B cell (primary cell): ENCODE measurements at regions not wholly inside any gene's neighbourhood (a gene's known extent, or its start where the extent isn't known, plus 50 kb on each side); places are given as distances from the start of the nearest gene placed in this dataset.

Experiments
- ATAC-seq: fragments of 200-7000 bp; cut with Tn5 transposase; one replicate; pipeline ENCODE4 v1.10.0; 2021; ENCODE audit warnings: low read depth, mild to moderate bottlenecking, moderate number of reproducible peaks, moderate library complexity
- CTCF ChIA-PET: fragments of 350-600 bp; sonication (Branson Sonifier 250); formaldehyde crosslinking; loops from one replicate; lab custom pipeline; 2021; ENCODE audit warnings: antibody characterized with exemption, inconsistent platforms; lab: Charles Lee
- POLR2A ChIA-PET: fragments of 350-600 bp; sonication (Branson Sonifier 250); formaldehyde crosslinking; loops from one replicate; lab custom pipeline; 2021; ENCODE audit warnings: antibody characterized with exemption; lab: Charles Lee
- DNase-seq: peaks from one replicate; pipeline ENCODE4 v3.0.0; 2013
- H2AFZ ChIP-seq: 2 replicates; pipeline ENCODE4 v1.6.1; 2012; ENCODE audit warnings: mild to moderate bottlenecking, low read depth, low read length; ENCODE audit not compliant: insufficient read depth, poor library complexity, severe bottlenecking
- H3K27ac ChIP-seq, 2 donors: 1 replicate in 1 of 2; 2 replicates in 1 of 2; pipeline ENCODE4 v1.5.1; 2012 to 2013; ENCODE audit warnings: low read length in 2 of 2, mild to moderate bottlenecking in 2 of 2, moderate library complexity in 1 of 2
- H3K27me3 ChIP-seq, 4 experiments: fragments of 200-600 bp in 1 of 4; sonication (generic) in 1 of 4; replicated peaks in 1 of 4; 1 replicate in 2 of 4; 2 replicates in 2 of 4; pipeline versions ENCODE4 v1.6.1 to v1.7.0; 2013 to 2016; ENCODE audit warnings: low read length in 3 of 4, mild to moderate bottlenecking in 2 of 4, mixed read lengths in 1 of 4, moderate library complexity in 1 of 4; ENCODE audit not compliant: insufficient read depth in 4 of 4, control insufficient read depth in 3 of 4; ENCODE audit errors: control extremely low read depth in 1 of 4
- H3K36me3 ChIP-seq, 2 experiments: replicated peaks in 1 of 2; 1 replicate in 1 of 2; 2 replicates in 1 of 2; pipeline versions ENCODE4 v1.6.1 to v1.7.1; 2013; ENCODE audit warnings: low read length in 1 of 2; ENCODE audit not compliant: insufficient read depth in 2 of 2, control insufficient read depth in 1 of 2; ENCODE audit errors: control extremely low read depth in 1 of 2, extremely low read depth in 1 of 2
- H3K4me1 ChIP-seq, 2 donors: fragments of 200-600 bp in 1 of 2; sonication (generic) in 1 of 2; 1 replicate in 1 of 2; 2 replicates in 1 of 2; pipeline versions ENCODE4 v1.5.1 to v1.6.1; 2013 to 2017; ENCODE audit warnings: low read length in 2 of 2; ENCODE audit not compliant: control insufficient read depth in 2 of 2, insufficient read depth in 2 of 2
- H3K4me2 ChIP-seq: replicated peaks from 2 replicates; pipeline ENCODE3; 2012; ENCODE audit warnings: mild to moderate bottlenecking, low read depth, low read length; ENCODE audit not compliant: poor library complexity, severe bottlenecking
- H3K4me3 ChIP-seq, 5 experiments: fragments of 200-600 bp in 1 of 5; sonication (generic) in 1 of 5; 1 replicate in 3 of 5; 2 replicates in 2 of 5; pipeline versions ENCODE4 v1.5.1 to v1.7.0; 2011 to 2016; ENCODE audit warnings: low read length in 4 of 5, mild to moderate bottlenecking in 4 of 5, low read depth in 2 of 5, control low read depth in 1 of 5, moderate library complexity in 1 of 5; ENCODE audit not compliant: insufficient read depth in 1 of 5; ENCODE audit errors: control extremely low read depth in 1 of 5, extremely low read depth in 1 of 5
- H3K79me2 ChIP-seq: fragments of 200-600 bp; sonication (generic); one replicate; pipeline ENCODE4 v1.6.0; 2016; ENCODE audit warnings: low read length; ENCODE audit not compliant: control insufficient read depth, insufficient read depth
- H3K9ac ChIP-seq: fragments of 200-600 bp; sonication (generic); 2 replicates; pipeline ENCODE4 v1.6.1; 2017; ENCODE audit warnings: mild to moderate bottlenecking, low read length, moderate library complexity
- H3K9me3 ChIP-seq, 3 donors: one replicate each; pipeline versions ENCODE4 v1.6.1 to v1.7.1; 2013; ENCODE audit warnings: low read length in 2 of 3; ENCODE audit not compliant: control insufficient read depth in 2 of 3, insufficient read depth in 1 of 3; ENCODE audit errors: control extremely low read depth in 1 of 3
- H4K20me1 ChIP-seq: 2 replicates; pipeline ENCODE4 v1.6.0; 2012; ENCODE audit warnings: mild to moderate bottlenecking, low read length; ENCODE audit not compliant: insufficient read depth, control insufficient read depth, poor library complexity, severe bottlenecking
- H3K27ac Mint-ChIP-seq: one replicate; pipeline ENCODE4 v1.8.0; 2021; ENCODE audit warnings: mixed read lengths
- H3K27me3 Mint-ChIP-seq: one replicate; pipeline ENCODE4 v1.8.0; 2021; ENCODE audit warnings: mixed read lengths
- H3K4me1 Mint-ChIP-seq: one replicate; pipeline ENCODE4 v1.8.0; 2021; ENCODE audit warnings: mixed read lengths
- H3K4me3 Mint-ChIP-seq: one replicate; pipeline ENCODE4 v1.8.0; 2021; ENCODE audit warnings: mixed read lengths
- H3K9me3 Mint-ChIP-seq: one replicate; pipeline ENCODE4 v1.8.0; 2022; ENCODE audit warnings: mixed read lengths; ENCODE audit not compliant: insufficient read depth
- EZH2 ChIP-seq: IDR thresholded peaks from 2 replicates; pipeline ENCODE4 v1.6.1; 2012; ENCODE audit warnings: borderline replicate concordance, low read depth, mild to moderate bottlenecking, moderate library complexity, low read length; ENCODE audit not compliant: insufficient read depth, poor library complexity, severe bottlenecking
- WGBS: methylation state at CpG from one replicate; pipeline ENCODE4 v1.1.5; 2013; ENCODE audit warnings: missing lambda C conversion rate; ENCODE audit not compliant: insufficient coverage; 5-methylcytosine and 5-hydroxymethylcytosine counted together
- intact Hi-C: fragments of 100-400 bp; cut with micrococcal nuclease; formaldehyde crosslinking; loops from one replicate; pipeline ENCODE4 v1.10.0; 2022
- TF ChIP-seq, protein P1 (sequence below): fragments of 200-600 bp; IDR thresholded peaks from one replicate; pipeline ENCODE4 v1.8.0; 2022; ENCODE audit warnings: antibody characterized with exemption, mild to moderate bottlenecking

DNA sequence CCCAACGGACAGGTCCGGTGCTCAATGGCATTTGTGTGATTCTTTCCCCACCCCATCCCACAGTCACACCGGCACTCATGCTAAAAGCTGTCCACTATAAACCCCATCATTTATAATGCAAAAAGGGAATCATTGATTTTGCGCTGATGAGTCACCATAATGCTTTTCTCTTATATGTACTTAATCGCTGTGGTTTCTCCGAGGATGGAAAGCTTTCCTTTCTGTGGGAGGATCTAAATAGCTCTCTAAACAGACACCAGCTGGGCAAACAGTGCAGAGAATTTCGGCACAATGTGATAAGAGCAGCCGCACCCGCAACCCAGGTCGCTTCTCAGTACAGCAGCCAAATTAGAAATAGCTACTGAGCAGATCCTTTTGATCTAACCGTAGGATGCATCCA, 85.6 kb downstream of the SETD4 start:
- ChIA-PET POLR2A (no interaction called here), CTCF (no interaction called here)
- 95% methylated on average over 8 of the region's 11 CpGs for WGBS

DNA sequence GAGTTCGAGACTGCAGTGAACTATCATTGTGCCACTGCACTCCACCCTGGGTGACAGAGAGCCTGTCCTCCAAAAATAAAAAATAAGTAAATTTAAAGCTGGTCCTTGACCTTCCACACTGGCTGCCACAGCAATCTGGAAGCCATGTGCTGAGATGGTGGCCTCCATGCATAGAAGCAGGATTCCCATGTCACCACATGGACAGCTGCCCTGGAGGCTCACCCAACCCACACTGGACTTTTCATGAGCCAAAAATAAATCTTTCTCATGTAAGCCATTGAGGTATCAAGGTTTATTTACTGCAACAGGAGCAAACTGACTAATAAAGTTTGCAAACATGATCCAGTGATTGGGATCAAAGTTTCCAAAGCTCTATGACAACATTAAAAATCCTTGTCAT, 88.5 kb downstream of the SETD4 start:
- Histone ChIP-seq H3K36me3 (no peaks in the 10 kb centered on the region), H3K27me3 (peaks cover 0 to 8% (median 2%) of the 10 kb centered on the region in 4 experiments), H3K4me2 (no peak overlapping the region), H4K20me1 (no peaks in the 10 kb centered on the region), H3K4me1 (peaks cover 0 to 6% of the 10 kb centered on the region in 2 donors), H3K27ac (no peak overlapping the region), H3K9me3 (peaks cover 0 to 1% (median 0%) of the 10 kb centered on the region in 3 donors), H3K9ac (no peak overlapping the region), H3K79me2 (no peaks in the 10 kb centered on the region), H2AFZ (no peak overlapping the region), H3K4me3 (no peak overlapping the region)
- H3K9me3 Mint-ChIP-seq: no peaks in the 10 kb centered on the region
- ChIA-PET POLR2A (no interaction called here), CTCF (no interaction called here)
- no peak overlapping the region for H3K27ac Mint-ChIP-seq
- WGBS: 100% methylated on average over 1 of the region's 1 CpG
- peaks cover 9% of the 10 kb centered on the region for H3K27me3 Mint-ChIP-seq
- TF ChIP-seq, protein P1, sequence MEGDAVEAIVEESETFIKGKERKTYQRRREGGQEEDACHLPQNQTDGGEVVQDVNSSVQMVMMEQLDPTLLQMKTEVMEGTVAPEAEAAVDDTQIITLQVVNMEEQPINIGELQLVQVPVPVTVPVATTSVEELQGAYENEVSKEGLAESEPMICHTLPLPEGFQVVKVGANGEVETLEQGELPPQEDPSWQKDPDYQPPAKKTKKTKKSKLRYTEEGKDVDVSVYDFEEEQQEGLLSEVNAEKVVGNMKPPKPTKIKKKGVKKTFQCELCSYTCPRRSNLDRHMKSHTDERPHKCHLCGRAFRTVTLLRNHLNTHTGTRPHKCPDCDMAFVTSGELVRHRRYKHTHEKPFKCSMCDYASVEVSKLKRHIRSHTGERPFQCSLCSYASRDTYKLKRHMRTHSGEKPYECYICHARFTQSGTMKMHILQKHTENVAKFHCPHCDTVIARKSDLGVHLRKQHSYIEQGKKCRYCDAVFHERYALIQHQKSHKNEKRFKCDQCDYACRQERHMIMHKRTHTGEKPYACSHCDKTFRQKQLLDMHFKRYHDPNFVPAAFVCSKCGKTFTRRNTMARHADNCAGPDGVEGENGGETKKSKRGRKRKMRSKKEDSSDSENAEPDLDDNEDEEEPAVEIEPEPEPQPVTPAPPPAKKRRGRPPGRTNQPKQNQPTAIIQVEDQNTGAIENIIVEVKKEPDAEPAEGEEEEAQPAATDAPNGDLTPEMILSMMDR: no peak
- no peak for TF ChIP-seq EZH2
- intact Hi-C loops: no loop called here
- ATAC-seq: no peak
- H3K4me3 Mint-ChIP-seq: no peak overlapping the region
- DNase-seq: no peak
- H3K4me1 Mint-ChIP-seq: peaks cover 9% of the 10 kb centered on the region

More for the DNA sequence above, 85.6 kb downstream of the SETD4 start:
- intact Hi-C loops: no loop called here
- no peak overlapping the region for H3K4me2 ChIP-seq
- peaks cover 0 to 7% of the 10 kb centered on the region in 2 donors for H3K4me1 ChIP-seq
- H2AFZ ChIP-seq: no peak overlapping the region
- no peak overlapping the region for H3K27ac ChIP-seq
- H3K4me1 Mint-ChIP-seq: peaks cover 9% of the 10 kb centered on the region
- DNase-seq: no peak
- no peak overlapping the region for H3K27ac Mint-ChIP-seq
- no peaks in the 10 kb centered on the region for H4K20me1 ChIP-seq
- H3K27me3 Mint-ChIP-seq: peaks cover 26% of the 10 kb centered on the region
- H3K4me3 ChIP-seq: no peak overlapping the region
- peaks cover 4% of the 10 kb centered on the region for H3K9me3 Mint-ChIP-seq
- H3K27me3 ChIP-seq: peaks cover 0 to 13% (median 6%) of the 10 kb centered on the region in 4 experiments
- peaks cover 2 to 6% (median 6%) of the 10 kb centered on the region in 3 donors for H3K9me3 ChIP-seq
- ATAC-seq: no peak
- no peak for TF ChIP-seq EZH2
- TF ChIP-seq, protein P1: no peak
- H3K4me3 Mint-ChIP-seq: no peak overlapping the region
- no peak overlapping the region for H3K9ac ChIP-seq
- H3K36me3 ChIP-seq: no peaks in the 10 kb centered on the region
- H3K79me2 ChIP-seq: no peaks in the 10 kb centered on the region
